PC-3 (cell line): ENCODE measurements at regions not wholly inside any gene's neighbourhood (a gene's known extent, or its start where the extent isn't known, plus 50 kb on each side); places are given as distances from the start of the nearest gene placed in this dataset.

Experiments
- ATAC-seq: fragments of 200-7000 bp; cut with Tn5 transposase; 2 replicates; pipeline ENCODE4 v1.9.1; 2020; ENCODE audit warnings: mild to moderate bottlenecking, moderate library complexity
- BruUV-seq: library from RNA; stranded (reverse); fragments of 400-500 nt; replicated peaks from 2 replicates; lab custom pipeline; 2021; lab: Mats Ljungman, UMichigan
- CTCF ChIA-PET: fragments of 300-600 bp; sonication (Branson Sonifier 250); formaldehyde crosslinking; loops from one replicate; lab custom pipeline; 2022; ENCODE audit warnings: antibody characterized with exemption; lab: Charles Lee
- POLR2A ChIA-PET: fragments of 300-600 bp; sonication (Branson Sonifier 250); formaldehyde crosslinking; loops from one replicate; lab custom pipeline; 2022; ENCODE audit warnings: antibody characterized with exemption; ENCODE audit not compliant: unreplicated experiment; lab: Charles Lee
- DNase-seq: peaks from one replicate; pipeline ENCODE4 v3.0.0-alpha.2; 2015
- H2AFZ ChIP-seq: fragments of 300-600 bp; sonication (generic); 2 replicates; pipeline ENCODE4 v1.6.0; 2016; ENCODE audit warnings: antibody characterized with exemption, low read length
- H3F3A ChIP-seq: fragments of 300-600 bp; sonication (generic); one replicate; pipeline ENCODE4 v1.6.0; 2017; ENCODE audit warnings: antibody characterized with exemption, low read length, control low read depth, mild to moderate bottlenecking; ENCODE audit not compliant: unreplicated experiment
- H3K27ac ChIP-seq: fragments of 300-600 bp; sonication (generic); 2 replicates; pipeline ENCODE4 v1.5.1; 2016; ENCODE audit warnings: mild to moderate bottlenecking, low read length
- H3K27me3 ChIP-seq: fragments of 300-600 bp; sonication (generic); 2 replicates; pipeline ENCODE4 v1.6.1; 2016; ENCODE audit warnings: low read length, mixed read lengths
- H3K36me3 ChIP-seq: fragments of 300-600 bp; sonication (generic); 2 replicates; pipeline ENCODE4 v1.6.1; 2016; ENCODE audit warnings: low read depth, mixed run types, low read length, mixed read lengths
- H3K4me1 ChIP-seq: fragments of 300-600 bp; sonication (generic); 2 replicates; pipeline ENCODE4 v1.5.1; 2016; ENCODE audit warnings: low read length; ENCODE audit not compliant: insufficient read depth
- H3K4me2 ChIP-seq: fragments of 300-600 bp; sonication (generic); 2 replicates; pipeline ENCODE4 v1.6.0; 2016; ENCODE audit warnings: low read length
- H3K4me3 ChIP-seq: fragments of 300-600 bp; sonication (generic); 2 replicates; pipeline ENCODE4 v1.5.1; 2016; ENCODE audit warnings: mild to moderate bottlenecking, low read length, mixed read lengths
- H3K79me2 ChIP-seq: fragments of 300-600 bp; sonication (generic); 2 replicates; pipeline ENCODE4 v1.6.1; 2017; ENCODE audit warnings: low read length, mixed read lengths
- H3K9ac ChIP-seq: fragments of 300-600 bp; sonication (generic); 2 replicates; pipeline ENCODE4 v1.6.0; 2016; ENCODE audit warnings: mild to moderate bottlenecking, low read length
- H3K9me2 ChIP-seq: fragments of 300-600 bp; sonication (generic); replicated peaks from 2 replicates; pipeline ENCODE4 v1.6.1; 2016; ENCODE audit warnings: mixed run types, low read length, mixed read lengths
- H3K9me3 ChIP-seq: fragments of 300-600 bp; sonication (generic); 2 replicates; pipeline ENCODE4 v1.6.1; 2016; ENCODE audit warnings: low read length, mixed read lengths
- H4K20me1 ChIP-seq: fragments of 300-600 bp; sonication (generic); 2 replicates; pipeline ENCODE4 v1.6.1; 2016; ENCODE audit warnings: low read length, mixed read lengths
- EZH2 ChIP-seq: fragments of 300-600 bp; sonication (generic); IDR thresholded peaks from one replicate; pipeline ENCODE4 v1.6.1; 2017; ENCODE audit warnings: antibody characterized with exemption, mild to moderate bottlenecking, low read length; ENCODE audit not compliant: unreplicated experiment
- EZH2phosphoT487 ChIP-seq: fragments of 300-600 bp; sonication (generic); IDR thresholded peaks from 2 replicates; pipeline ENCODE4 v1.6.1; 2018; ENCODE audit warnings: mild to moderate bottlenecking, antibody characterized with exemption, low read length, borderline replicate concordance
- intact Hi-C: fragments of 100-400 bp; cut with micrococcal nuclease; formaldehyde crosslinking; loops from 2 replicates; pipeline ENCODE4 v1.9.0; 2023
- TF ChIP-seq, protein P1 (sequence below): fragments of 300-600 bp; sonication (generic); conservative IDR thresholded peaks from 2 replicates; pipeline ENCODE4 v1.5.1; 2017; ENCODE audit warnings: antibody characterized with exemption, low read depth, mild to moderate bottlenecking, low read length

DNA sequence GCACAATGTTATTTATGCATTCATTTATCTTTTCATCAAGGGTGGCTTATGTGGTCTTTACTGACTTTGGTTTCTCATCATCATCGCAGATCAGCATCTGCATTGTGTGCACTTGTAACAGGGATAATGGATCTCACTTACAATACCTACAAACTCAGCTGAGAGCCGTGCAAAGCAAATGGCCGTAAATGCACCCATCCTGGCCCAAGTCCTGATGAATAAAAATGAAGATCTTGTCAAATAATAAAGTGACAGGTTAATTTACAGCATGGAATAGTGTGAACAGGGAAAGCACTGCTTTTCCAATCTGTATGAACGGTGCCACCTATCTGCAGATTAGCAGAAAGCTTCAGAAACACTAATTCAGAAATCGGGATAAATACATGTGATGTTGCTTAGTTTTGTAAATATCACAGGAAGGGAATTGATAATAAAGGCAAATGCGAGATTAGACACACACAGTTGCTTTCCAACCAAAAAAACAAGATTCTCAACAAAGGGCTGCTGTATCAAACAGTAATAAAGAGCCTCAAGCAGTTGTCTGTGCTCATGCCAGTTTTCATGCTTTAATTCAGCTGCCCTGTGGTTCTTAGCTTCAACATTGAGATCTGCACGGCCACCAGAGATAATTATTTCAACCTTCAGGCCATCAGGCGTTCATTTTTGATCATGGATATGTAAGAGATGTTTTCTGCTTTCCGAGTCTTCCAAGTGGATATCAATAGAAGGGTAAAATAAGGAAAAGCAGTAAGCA, 153.4 kb upstream of the POU5F2 start:
- H3K79me2 ChIP-seq, result no peaks in the 10 kb centered on the region
- TF ChIP-seq EZH2, result no peak
- TF ChIP-seq, protein P1, sequence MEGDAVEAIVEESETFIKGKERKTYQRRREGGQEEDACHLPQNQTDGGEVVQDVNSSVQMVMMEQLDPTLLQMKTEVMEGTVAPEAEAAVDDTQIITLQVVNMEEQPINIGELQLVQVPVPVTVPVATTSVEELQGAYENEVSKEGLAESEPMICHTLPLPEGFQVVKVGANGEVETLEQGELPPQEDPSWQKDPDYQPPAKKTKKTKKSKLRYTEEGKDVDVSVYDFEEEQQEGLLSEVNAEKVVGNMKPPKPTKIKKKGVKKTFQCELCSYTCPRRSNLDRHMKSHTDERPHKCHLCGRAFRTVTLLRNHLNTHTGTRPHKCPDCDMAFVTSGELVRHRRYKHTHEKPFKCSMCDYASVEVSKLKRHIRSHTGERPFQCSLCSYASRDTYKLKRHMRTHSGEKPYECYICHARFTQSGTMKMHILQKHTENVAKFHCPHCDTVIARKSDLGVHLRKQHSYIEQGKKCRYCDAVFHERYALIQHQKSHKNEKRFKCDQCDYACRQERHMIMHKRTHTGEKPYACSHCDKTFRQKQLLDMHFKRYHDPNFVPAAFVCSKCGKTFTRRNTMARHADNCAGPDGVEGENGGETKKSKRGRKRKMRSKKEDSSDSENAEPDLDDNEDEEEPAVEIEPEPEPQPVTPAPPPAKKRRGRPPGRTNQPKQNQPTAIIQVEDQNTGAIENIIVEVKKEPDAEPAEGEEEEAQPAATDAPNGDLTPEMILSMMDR, result peak; percentile 70
- H2AFZ ChIP-seq, result 0 out of 2 replicates have a peak overlapping the region, but pooled peaks have one; percentile 28
- DNase-seq (no peak), ATAC-seq (peak; percentile 62)
- no peaks in the 10 kb centered on the region for H3F3A ChIP-seq
- no peaks in the 10 kb centered on the region for H3K27me3 ChIP-seq
- H3K36me3 ChIP-seq, result no peaks in the 10 kb centered on the region
- H3K9me3 ChIP-seq, result no peaks in the 10 kb centered on the region
- H3K4me2 ChIP-seq, result no peak overlapping the region
- ChIA-PET POLR2A (no interaction called here), CTCF (interaction anchor here (0.6 to 1.2 kb wide), 3 partner anchors 25 to 95 kb away, joined by 3 to 9 read pairs (median 3); no protein-coding TSS in a partner anchor)
- no peak overlapping the region for H3K4me3 ChIP-seq
- intact Hi-C loops, result no loop called here
- no peaks in the 10 kb centered on the region for H3K4me1 ChIP-seq
- H4K20me1 ChIP-seq, result no peaks in the 10 kb centered on the region
- H3K27ac ChIP-seq, result no peak overlapping the region
- no peak overlapping the region for H3K9ac ChIP-seq
- no TSS peak for BruUV-seq
- H3K9me2 ChIP-seq, result no peaks in the 10 kb centered on the region

DNA sequence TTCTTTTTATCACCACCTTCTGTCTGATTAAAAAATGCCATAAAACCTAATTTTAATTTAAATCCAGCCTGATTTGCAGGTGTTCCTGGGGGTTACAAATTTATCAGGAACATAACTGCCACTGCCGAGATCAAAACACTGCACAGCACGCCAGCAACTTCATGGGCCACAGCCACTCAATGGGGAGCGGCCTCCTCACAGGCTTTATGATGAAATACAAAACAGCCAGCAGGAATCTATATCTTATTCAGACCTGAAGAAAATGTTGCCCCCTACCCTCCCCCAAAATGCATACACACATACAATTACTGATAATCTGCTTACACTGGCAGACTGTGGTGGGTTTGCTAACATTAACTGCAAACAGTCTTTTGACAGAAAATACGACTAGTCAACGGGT, 151.7 kb upstream of the POU5F2 start:
- Histone ChIP-seq H3K9me3 (no peaks in the 10 kb centered on the region), H2AFZ (no peak overlapping the region), H3K79me2 (no peaks in the 10 kb centered on the region), H3K27ac (no peak overlapping the region), H3K4me1 (no peaks in the 10 kb centered on the region), H3K27me3 (no peaks in the 10 kb centered on the region), H3K9me2 (no peaks in the 10 kb centered on the region), H3K4me2 (no peak overlapping the region), H4K20me1 (no peaks in the 10 kb centered on the region), H3K4me3 (no peak overlapping the region), H3F3A (no peaks in the 10 kb centered on the region), H3K9ac (no peak overlapping the region), H3K36me3 (no peaks in the 10 kb centered on the region)
- ATAC-seq, result no peak
- BruUV-seq, result no TSS peak
- no peak for DNase-seq
- TF ChIP-seq, protein P1, result no peak
- no peak for TF ChIP-seq EZH2
- no peak for TF ChIP-seq EZH2phosphoT487
- intact Hi-C loops, result no loop called here
- ChIA-PET POLR2A (no interaction called here), CTCF (no interaction called here)

DNA sequence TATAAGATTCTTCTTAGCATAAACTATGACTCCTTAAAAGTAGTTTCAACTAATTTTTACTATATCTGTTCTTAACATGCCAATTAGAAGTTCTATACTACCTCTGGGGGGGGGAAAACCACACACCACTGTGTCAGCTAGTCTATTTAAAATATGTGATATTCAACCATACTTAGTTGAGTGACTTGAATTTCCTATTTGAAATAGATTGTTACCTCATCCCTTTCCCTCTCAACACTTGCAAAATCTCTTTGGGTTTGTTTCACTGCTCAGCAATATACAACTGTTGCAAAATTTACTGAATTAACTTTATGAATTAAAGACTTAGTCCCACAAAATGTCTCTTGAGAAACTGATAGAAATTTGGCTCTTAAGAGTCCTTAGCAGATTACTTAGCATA, 151.1 kb upstream of the POU5F2 start:
- Histone ChIP-seq H3K36me3 (no peaks in the 10 kb centered on the region), H3F3A (no peaks in the 10 kb centered on the region), H3K9ac (no peak overlapping the region), H3K9me2 (no peaks in the 10 kb centered on the region), H3K4me2 (no peak overlapping the region), H3K4me3 (no peak overlapping the region), H3K79me2 (no peaks in the 10 kb centered on the region), H3K27ac (no peak overlapping the region), H2AFZ (no peak overlapping the region), H4K20me1 (no peaks in the 10 kb centered on the region), H3K9me3 (no peaks in the 10 kb centered on the region), H3K27me3 (no peaks in the 10 kb centered on the region), H3K4me1 (no peaks in the 10 kb centered on the region)
- TF ChIP-seq, protein P1, result no peak
- TF ChIP-seq EZH2phosphoT487, result no peak
- TF ChIP-seq EZH2, result no peak
- ATAC-seq, result no peak
- CTCF ChIA-PET, result no interaction called here
- intact Hi-C loops, result no loop called here
- BruUV-seq, result no TSS peak
- DNase-seq, result no peak
- POLR2A ChIA-PET, result no interaction called here
